DOHH2 (cell line): ENCODE measurements at regions not wholly inside any gene's neighbourhood (a gene's known extent, or its start where the extent isn't known, plus 50 kb on each side); places are given as distances from the start of the nearest gene placed in this dataset.

Source experiments
- EZH2phosphoT487 ChIP-seq: fragments of 200-600 bp; sonication (generic); IDR thresholded peaks from 2 replicates; pipeline ENCODE4 v1.6.1; 2017; ENCODE audit warnings: borderline replicate concordance, mild to moderate bottlenecking, antibody characterized with exemption, low read length, moderate library complexity, mixed read lengths
- TF ChIP-seq, protein P1 (sequence below): fragments of 200-600 bp; sonication (generic); IDR thresholded peaks from one replicate; pipeline ENCODE4 v1.5.1; 2014; ENCODE audit warnings: antibody characterized with exemption, mild to moderate bottlenecking, low read depth, low read length; ENCODE audit not compliant: poor library complexity, severe bottlenecking

DNA sequence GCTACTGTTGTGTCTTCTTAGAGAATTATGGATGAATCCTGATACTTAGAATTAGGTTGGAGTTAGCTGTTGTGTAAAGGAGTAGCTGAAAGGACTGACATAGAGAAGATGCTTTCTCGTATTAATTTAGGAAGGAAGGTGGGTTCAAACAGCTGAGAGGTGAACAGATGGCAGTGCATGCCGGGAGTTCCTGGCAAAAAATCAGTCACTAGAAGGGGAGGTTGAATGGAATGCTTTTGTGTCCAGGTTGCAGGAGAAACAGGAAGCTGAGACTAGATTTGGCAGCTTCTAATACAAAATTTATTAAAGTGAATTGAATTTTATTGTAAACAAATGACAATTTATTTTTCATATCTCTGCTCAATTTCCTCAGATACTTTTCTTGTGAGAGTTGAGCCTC, 70.8 kb downstream of the BTG1 start:
- TF ChIP-seq EZH2phosphoT487 = no peak
- TF ChIP-seq, protein P1, sequence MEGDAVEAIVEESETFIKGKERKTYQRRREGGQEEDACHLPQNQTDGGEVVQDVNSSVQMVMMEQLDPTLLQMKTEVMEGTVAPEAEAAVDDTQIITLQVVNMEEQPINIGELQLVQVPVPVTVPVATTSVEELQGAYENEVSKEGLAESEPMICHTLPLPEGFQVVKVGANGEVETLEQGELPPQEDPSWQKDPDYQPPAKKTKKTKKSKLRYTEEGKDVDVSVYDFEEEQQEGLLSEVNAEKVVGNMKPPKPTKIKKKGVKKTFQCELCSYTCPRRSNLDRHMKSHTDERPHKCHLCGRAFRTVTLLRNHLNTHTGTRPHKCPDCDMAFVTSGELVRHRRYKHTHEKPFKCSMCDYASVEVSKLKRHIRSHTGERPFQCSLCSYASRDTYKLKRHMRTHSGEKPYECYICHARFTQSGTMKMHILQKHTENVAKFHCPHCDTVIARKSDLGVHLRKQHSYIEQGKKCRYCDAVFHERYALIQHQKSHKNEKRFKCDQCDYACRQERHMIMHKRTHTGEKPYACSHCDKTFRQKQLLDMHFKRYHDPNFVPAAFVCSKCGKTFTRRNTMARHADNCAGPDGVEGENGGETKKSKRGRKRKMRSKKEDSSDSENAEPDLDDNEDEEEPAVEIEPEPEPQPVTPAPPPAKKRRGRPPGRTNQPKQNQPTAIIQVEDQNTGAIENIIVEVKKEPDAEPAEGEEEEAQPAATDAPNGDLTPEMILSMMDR = no peak
